ENCODE measurements at regions not wholly inside any gene's neighbourhood (a gene's known extent, or its start where the extent isn't known, plus 50 kb on each side); places are given as distances from the start of the nearest gene placed in this dataset.
"Not testable (repeated sequence)": the region's sequence is repeated elsewhere in the genome, so short reads cannot be mapped to it uniquely, and the experiment has no call there.

GRCh38 chr12:90216020-90216552 lies 507.4 kb upstream of the ATP2B1 start:
- H3K4me3 ChIP-seq (ENCODE audit: low read depth, low read length) = no peak overlapping the region
- peak; percentile 31 for DNase-seq (ENCODE audit: low read depth)
- no peak for TF ChIP-seq CTCF (IDR thresholded peaks at IDR 0.05; ENCODE audit: insufficient read depth, low read length)

- no peak for TF ChIP-seq CTCF (IDR thresholded peaks at IDR 0.05; ENCODE audit: insufficient read depth, low read length)
- peak; percentile 48 for DNase-seq (ENCODE audit: low read depth)
- H3K4me3 ChIP-seq (ENCODE audit: low read depth, low read length) = no peak overlapping the region
These were observed 502.4 kb upstream of the ATP2B1 start for GRCh38 chr12:90211017-90211416.

- no peak for TF ChIP-seq CTCF (IDR thresholded peaks at IDR 0.05; ENCODE audit: insufficient read depth, low read length)
- no peak for DNase-seq (ENCODE audit: low read depth)
- H3K4me3 ChIP-seq (ENCODE audit: low read depth, low read length) = no peak overlapping the region
These were observed 500.4 kb upstream of the ATP2B1 start for GRCh38 chr12:90209029-90209428.

- H3K4me3 ChIP-seq (ENCODE audit: low read depth, low read length) = not testable (repeated sequence)
These were observed 499.7 kb upstream of the ATP2B1 start for GRCh38 chr12:90208379-90208778.

GRCh38 chr12:90207799-90208198 lies 499.2 kb upstream of the ATP2B1 start:
- no peak for TF ChIP-seq CTCF (IDR thresholded peaks at IDR 0.05; ENCODE audit: insufficient read depth, low read length)
- no peak overlapping the region for H3K4me3 ChIP-seq (ENCODE audit: low read depth, low read length)
- DNase-seq (ENCODE audit: low read depth) = no peak

More at GRCh38 chr12:90208379-90208778, 499.7 kb upstream of the ATP2B1 start:
- not testable (repeated sequence) for DNase-seq (ENCODE audit: low read depth)

GRCh38 chr12:90205165-90205564 lies 496.5 kb upstream of the ATP2B1 start:
- DNase-seq (ENCODE audit: low read depth) = no peak
- no peak overlapping the region for H3K4me3 ChIP-seq (ENCODE audit: low read depth, low read length)
- TF ChIP-seq CTCF (IDR thresholded peaks at IDR 0.05; ENCODE audit: insufficient read depth, low read length) = no peak

GRCh38 chr12:90203556-90203955 lies 494.9 kb upstream of the ATP2B1 start:
- no peak for DNase-seq (ENCODE audit: low read depth)
- TF ChIP-seq CTCF (IDR thresholded peaks at IDR 0.05; ENCODE audit: insufficient read depth, low read length) = no peak
- H3K4me3 ChIP-seq (ENCODE audit: low read depth, low read length) = no peak overlapping the region
